D721Med (cell line): ENCODE measurements at regions not wholly inside any gene's neighbourhood (a gene's known extent, or its start where the extent isn't known, plus 50 kb on each side); places are given as distances from the start of the nearest gene placed in this dataset.

ENCODE experiments used
- DNase-seq: peaks from one replicate; pipeline ENCODE4 v3.0.0; 2011; ENCODE audit warnings: low spot score; ENCODE audit not compliant: insufficient read length
- FAIRE-seq: peaks from 2 replicates; lab custom pipeline; 2011; peaks lifted over from hg19 to GRCh38; lab: Jason Lieb, UNC
- TF ChIP-seq, protein P1 (sequence below): IDR thresholded peaks from 2 replicates; pipeline ENCODE4 v1.5.1; 2012; ENCODE audit warnings: mild to moderate bottlenecking, control low read depth; ENCODE audit not compliant: insufficient read depth; ENCODE audit errors: missing control alignments

DNA sequence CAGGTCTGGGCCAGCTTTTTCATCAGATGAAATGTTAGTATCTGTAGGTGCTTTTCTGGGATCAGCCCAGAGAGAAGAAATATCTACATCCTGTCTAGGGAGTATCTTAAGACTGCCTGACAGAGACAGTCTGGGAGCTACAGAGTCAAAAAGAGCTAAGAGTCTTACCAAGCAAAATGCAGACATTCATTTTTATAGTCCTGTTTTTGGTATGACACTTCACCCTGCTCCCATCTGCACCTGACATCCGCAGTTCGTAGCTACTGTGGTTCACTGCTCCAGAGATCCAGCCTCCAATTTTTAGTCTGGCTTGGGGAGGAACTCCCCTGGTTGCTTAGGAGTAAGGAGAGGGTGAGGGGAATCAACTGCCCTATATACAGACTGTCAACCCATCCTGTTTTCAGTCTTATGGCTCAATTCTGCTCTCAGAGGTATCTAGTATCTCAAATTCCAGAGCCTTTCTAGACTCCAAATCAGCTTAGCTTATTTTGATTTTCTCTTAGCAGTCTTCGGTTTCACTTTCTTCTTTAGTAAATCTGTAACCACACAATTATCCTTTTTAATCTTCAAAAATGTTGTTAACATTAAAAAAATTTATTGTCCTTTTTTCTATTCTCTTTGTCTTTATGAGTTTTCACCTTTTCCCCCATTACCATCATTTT lies 97.8 kb downstream of the TMEM100 start:
- TF ChIP-seq, protein P1, sequence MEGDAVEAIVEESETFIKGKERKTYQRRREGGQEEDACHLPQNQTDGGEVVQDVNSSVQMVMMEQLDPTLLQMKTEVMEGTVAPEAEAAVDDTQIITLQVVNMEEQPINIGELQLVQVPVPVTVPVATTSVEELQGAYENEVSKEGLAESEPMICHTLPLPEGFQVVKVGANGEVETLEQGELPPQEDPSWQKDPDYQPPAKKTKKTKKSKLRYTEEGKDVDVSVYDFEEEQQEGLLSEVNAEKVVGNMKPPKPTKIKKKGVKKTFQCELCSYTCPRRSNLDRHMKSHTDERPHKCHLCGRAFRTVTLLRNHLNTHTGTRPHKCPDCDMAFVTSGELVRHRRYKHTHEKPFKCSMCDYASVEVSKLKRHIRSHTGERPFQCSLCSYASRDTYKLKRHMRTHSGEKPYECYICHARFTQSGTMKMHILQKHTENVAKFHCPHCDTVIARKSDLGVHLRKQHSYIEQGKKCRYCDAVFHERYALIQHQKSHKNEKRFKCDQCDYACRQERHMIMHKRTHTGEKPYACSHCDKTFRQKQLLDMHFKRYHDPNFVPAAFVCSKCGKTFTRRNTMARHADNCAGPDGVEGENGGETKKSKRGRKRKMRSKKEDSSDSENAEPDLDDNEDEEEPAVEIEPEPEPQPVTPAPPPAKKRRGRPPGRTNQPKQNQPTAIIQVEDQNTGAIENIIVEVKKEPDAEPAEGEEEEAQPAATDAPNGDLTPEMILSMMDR: no peak
- DNase-seq (no peak), FAIRE-seq (no peak)

GRCh38 chr17:55622547-55622946 lies 100.1 kb downstream of the TMEM100 start:
- FAIRE-seq: no peak

GRCh38 chr17:55620945-55621344 lies 101.7 kb downstream of the TMEM100 start:
- DNase-seq: no peak
- TF ChIP-seq, protein P1: no peak
- no peak for FAIRE-seq

More at GRCh38 chr17:55622547-55622946, 100.1 kb downstream of the TMEM100 start:
- TF ChIP-seq, protein P1: no peak
- no peak for DNase-seq

DNA sequence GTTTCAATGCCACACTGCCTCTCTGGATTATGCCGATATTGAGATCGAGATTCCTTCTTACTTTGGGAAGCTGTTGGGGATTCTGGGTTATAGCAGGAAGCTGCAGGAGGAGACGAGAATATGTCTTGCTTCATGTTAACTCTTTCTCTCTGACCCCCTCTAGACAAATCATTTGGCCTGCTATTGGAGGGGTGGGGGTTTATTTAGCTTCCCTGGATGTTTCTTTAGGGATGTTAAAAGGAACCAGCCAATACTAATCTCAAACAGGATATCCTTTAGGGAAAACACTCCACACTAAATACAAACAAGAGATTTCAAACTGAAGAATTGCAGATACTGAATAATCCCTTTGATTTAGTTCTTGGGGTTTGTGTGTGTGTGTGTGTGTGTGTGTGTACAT lies 102.6 kb downstream of the TMEM100 start:
- FAIRE-seq (no peak), DNase-seq (no peak)
- TF ChIP-seq, protein P1: no peak

DNA sequence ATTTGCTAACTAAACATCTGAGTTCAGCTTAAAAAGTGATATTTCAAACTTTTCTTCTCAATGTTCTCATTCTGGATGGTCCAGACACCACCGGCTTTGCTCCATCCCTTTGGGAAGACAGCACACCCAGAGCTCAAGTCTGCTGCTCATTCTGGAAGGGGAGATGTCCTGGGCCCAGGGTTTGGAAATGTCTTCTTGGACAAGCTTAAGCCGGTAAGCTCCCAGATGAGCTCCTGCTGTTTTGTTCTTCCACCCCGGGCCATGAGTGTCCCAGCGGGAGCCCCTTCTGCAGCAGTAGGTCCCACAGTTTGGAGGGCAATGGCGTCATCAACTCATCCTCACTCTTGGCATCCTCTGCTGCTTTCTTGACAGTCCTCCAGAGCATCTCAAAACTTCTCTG lies 105.2 kb downstream of the TMEM100 start:
- TF ChIP-seq, protein P1: no peak
- DNase-seq: no peak
- FAIRE-seq: no peak

DNA sequence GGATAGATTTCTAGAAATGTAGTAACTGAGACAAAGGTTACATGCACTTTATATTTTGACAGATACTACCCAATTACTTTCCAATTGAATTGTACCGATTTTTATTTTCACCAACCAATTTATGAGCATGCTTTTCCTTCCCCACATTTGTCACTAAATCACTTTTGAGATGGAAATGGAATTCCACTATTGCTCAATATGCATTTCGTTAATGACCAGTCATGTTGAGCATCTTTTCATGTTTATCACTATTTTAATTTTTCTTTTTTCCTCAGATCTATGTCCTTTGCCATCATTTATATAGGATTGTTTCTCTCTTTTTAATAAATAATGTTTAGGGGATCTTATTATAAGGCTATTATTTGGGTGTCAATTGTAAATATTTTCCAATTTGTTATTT lies 102.8 kb upstream of the SMIM36 start:
- no peak for DNase-seq
- TF ChIP-seq, protein P1: no peak
- FAIRE-seq: no peak

- no peak for FAIRE-seq
- TF ChIP-seq, protein P1: no peak
- DNase-seq: no peak
Measured at GRCh38 chr17:55612691-55613141, 101.5 kb upstream of the SMIM36 start.
